SK-N-SH (cell line): ENCODE measurements at regions not wholly inside any gene's neighbourhood (a gene's known extent, or its start where the extent isn't known, plus 50 kb on each side); places are given as distances from the start of the nearest gene placed in this dataset.

Experiments
- CTCF ChIP-seq: fragments of 200-600 bp; sonication (generic); IDR thresholded peaks from 2 replicates; pipeline ENCODE4 v1.6.1; 2017; ENCODE audit warnings: antibody characterized with exemption, mild to moderate bottlenecking, moderate library complexity
- ELF1 ChIP-seq: IDR thresholded peaks from 2 replicates; pipeline ENCODE4 v1.4.0; 2012
- EP300 ChIP-seq, 2 experiments: IDR thresholded peaks; 2 replicates each; pipeline versions ENCODE4 v1.4.0 to v1.6.1; 2012; ENCODE audit warnings: borderline replicate concordance in 1 of 2, low read depth in 1 of 2, low read length in 1 of 2
- EZH2phosphoT487 ChIP-seq: fragments of 200-600 bp; sonication (generic); IDR thresholded peaks from 2 replicates; pipeline ENCODE4 v1.6.1; 2017; ENCODE audit warnings: low read depth, mixed run types, mild to moderate bottlenecking, antibody characterized with exemption, moderate library complexity, borderline replicate concordance
- MAX ChIP-seq: IDR thresholded peaks from 2 replicates; pipeline ENCODE4 v1.4.0; 2012; ENCODE audit warnings: low read depth
- NRF1 ChIP-seq: IDR thresholded peaks from 2 replicates; pipeline ENCODE4 v1.6.1; 2012; ENCODE audit warnings: low read depth, mild to moderate bottlenecking, low read length
- RAD21 ChIP-seq: IDR thresholded peaks from 2 replicates; pipeline ENCODE4 v1.6.1; 2012; ENCODE audit warnings: mild to moderate bottlenecking, low read length
- RFX5 ChIP-seq: IDR thresholded peaks from 2 replicates; pipeline ENCODE4 v1.6.1; 2012; ENCODE audit warnings: mild to moderate bottlenecking, improper control_type of control experiment, low read length
- TEAD4 ChIP-seq: IDR thresholded peaks from 2 replicates; pipeline ENCODE4 v1.4.0; 2012; ENCODE audit warnings: mild to moderate bottlenecking, borderline replicate concordance; ENCODE audit not compliant: insufficient read depth

GRCh38 chr13:91200486-91200885 is 147.0 kb upstream of the MIR17HG start:
- TF ChIP-seq EZH2phosphoT487: no peak
- TF ChIP-seq EP300 (IDR thresholded peaks at IDR 0.05; ENCODE audit: borderline replicate concordance in 1 of 2, low read depth in 1 of 2, low read length in 1 of 2): no peak
- TF ChIP-seq CTCF: no peak
- no peak for TF ChIP-seq TEAD4
- no peak for TF ChIP-seq RFX5
- no peak for TF ChIP-seq MAX
- no peak for TF ChIP-seq NRF1
- no peak for TF ChIP-seq ELF1
- TF ChIP-seq RAD21: no peak
